Neural cell (in vitro differentiated cells): ENCODE measurements at regions not wholly inside any gene's neighbourhood (a gene's known extent, or its start where the extent isn't known, plus 50 kb on each side); places are given as distances from the start of the nearest gene placed in this dataset.

ENCODE experiments used
- CTCF ChIP-seq: fragments of 450-650 bp; IDR thresholded peaks from 2 replicates; pipeline ENCODE4 v1.5.1; 2014; ENCODE audit warnings: antibody characterized with exemption, mild to moderate bottlenecking, moderate library complexity; ENCODE audit not compliant: poor library complexity, severe bottlenecking
- POLR2AphosphoS5 ChIP-seq: IDR thresholded peaks from 2 replicates; pipeline ENCODE4 v1.6.1; 2012
- SMC3 ChIP-seq: fragments of 450-650 bp; conservative IDR thresholded peaks from 2 replicates; pipeline ENCODE4 v1.6.1; 2014; ENCODE audit warnings: antibody characterized with exemption, mild to moderate bottlenecking, moderate library complexity; ENCODE audit not compliant: poor library complexity

DNA sequence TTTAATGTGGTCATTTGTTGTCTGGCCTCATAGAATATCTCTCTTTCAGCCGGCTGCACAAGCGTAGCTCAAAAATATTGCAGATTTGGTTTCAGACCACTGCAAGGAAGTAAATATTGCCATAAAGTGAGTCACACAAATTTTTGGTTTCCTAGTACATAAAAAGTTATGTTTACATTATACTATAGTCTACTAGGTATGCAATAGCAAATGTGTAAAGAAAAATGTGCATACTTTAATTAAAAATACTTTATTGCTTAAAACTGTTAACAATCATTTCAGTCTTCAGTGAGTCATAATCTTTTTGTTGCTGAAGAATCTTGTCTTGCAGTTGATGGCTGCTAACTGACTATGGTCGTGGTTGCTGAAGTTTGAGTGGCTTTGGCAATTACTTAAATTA lies 425.1 kb upstream of the ROBO1 start:
- TF ChIP-seq SMC3 (no peak), CTCF (no peak), POLR2AphosphoS5 (no peak)
